Omental fat pad (tissue), 3 donors: ENCODE measurements at regions not wholly inside any gene's neighbourhood (a gene's known extent, or its start where the extent isn't known, plus 50 kb on each side); places are given as distances from the start of the nearest gene placed in this dataset.

Experiments used
- ATAC-seq: fragments of 150-250 bp; one replicate; pipeline ENCODE4 v1.9.1; 2016; ENCODE audit warnings: mild to moderate bottlenecking, moderate library complexity; ENCODE audit not compliant: low FRiP score
- DNase-seq: peaks from one replicate; pipeline ENCODE4 v3.0.0-alpha.2; 2019; ENCODE audit warnings: low spot score
- TF ChIP-seq, protein P1 (sequence below), 3 donors: fragments of 450-650 bp; IDR thresholded peaks; one replicate each; pipeline ENCODE4 v1.5.1; 2016 to 2017; ENCODE audit warnings: antibody characterized with exemption in 3 of 3, mild to moderate bottlenecking in 3 of 3, moderate library complexity in 2 of 3

DNA sequence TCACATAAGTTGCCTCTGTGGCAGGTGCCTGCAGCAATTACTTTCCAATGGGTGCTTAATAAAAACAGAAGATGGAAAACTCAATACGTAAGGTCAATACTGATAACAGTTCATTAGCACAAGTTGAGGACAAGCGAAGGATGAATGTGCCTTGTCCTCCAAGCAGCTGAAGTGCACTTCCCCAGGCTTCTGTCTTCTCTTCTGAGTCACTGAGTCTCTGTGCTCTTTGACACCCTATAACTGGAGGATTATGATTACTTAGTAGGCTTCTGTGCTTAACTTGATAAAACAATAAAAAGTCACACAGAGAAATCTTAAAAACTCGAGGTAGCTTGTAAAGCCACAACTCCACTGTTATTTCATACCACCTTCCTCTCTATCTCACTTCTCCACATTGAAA is 216.6 kb upstream of the ADCY2 start:
- no peak for ATAC-seq

DNA sequence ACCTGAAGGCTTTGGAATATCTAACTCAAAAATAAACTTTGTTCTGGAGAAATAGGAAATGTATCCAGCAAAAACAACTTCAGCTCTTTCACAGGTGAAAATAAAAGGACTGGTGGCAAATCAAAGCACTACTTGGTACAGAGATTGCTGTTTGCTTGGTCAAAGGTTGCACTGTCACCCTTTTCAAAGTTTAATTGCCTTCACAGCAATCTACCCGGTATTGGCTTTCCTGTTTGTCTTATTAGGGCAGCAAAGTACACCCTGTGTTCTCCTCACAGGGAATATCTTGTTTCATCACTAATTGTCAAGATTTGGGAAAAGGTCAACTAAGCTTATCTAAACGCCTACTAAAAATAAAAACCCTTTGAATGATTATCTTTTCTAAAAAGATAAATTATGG is 214.1 kb upstream of the ADCY2 start:
- DNase-seq (no peak), ATAC-seq (no peak)
- TF ChIP-seq, protein P1, sequence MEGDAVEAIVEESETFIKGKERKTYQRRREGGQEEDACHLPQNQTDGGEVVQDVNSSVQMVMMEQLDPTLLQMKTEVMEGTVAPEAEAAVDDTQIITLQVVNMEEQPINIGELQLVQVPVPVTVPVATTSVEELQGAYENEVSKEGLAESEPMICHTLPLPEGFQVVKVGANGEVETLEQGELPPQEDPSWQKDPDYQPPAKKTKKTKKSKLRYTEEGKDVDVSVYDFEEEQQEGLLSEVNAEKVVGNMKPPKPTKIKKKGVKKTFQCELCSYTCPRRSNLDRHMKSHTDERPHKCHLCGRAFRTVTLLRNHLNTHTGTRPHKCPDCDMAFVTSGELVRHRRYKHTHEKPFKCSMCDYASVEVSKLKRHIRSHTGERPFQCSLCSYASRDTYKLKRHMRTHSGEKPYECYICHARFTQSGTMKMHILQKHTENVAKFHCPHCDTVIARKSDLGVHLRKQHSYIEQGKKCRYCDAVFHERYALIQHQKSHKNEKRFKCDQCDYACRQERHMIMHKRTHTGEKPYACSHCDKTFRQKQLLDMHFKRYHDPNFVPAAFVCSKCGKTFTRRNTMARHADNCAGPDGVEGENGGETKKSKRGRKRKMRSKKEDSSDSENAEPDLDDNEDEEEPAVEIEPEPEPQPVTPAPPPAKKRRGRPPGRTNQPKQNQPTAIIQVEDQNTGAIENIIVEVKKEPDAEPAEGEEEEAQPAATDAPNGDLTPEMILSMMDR (IDR thresholded peaks at IDR 0.05) = no peak

More for the DNA sequence above, 216.6 kb upstream of the ADCY2 start:
- no peak for DNase-seq
- TF ChIP-seq, protein P1 (IDR thresholded peaks at IDR 0.05) = no peak

DNA sequence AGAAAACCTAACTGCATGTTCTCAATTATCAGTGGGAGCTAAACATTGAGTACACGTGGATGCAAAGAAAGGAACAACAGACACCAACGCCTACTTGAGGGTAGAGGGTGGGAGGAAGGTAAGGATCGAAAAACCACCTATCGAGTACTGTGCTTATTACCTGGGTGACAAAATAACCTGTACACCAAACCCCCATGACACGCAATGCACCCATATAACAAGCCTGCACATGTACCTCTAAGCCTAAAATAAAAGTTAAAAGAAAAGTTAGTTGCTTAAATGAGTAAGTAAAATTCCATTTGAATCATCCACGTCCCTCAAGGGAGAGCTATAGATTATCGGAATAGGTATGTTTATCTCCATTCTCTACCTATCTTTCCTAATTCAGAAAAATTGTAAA is 210.2 kb upstream of the ADCY2 start:
- no peak for DNase-seq
- ATAC-seq = no peak
- TF ChIP-seq, protein P1 (IDR thresholded peaks at IDR 0.05) = no peak

DNA sequence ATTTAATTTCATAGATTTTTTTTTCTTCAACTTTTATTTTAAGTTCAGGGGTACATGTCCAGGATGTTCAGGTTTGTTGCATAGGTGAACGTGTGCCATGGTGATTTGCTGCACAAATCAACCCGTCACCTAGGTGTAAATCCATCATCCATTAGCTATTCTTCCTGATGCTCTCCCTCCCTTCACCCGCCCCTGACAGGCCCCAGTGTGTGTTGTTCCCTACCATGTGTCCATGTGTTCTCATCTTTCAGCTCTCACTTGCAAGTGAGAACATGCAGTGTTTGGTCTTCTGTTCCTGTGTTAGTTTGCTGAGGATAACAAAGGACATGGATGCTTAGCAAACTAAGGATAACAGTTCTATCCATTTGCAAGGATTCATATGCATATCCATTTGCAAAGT is 209.1 kb upstream of the ADCY2 start:
- DNase-seq (no peak), ATAC-seq (no peak)
- TF ChIP-seq, protein P1 (IDR thresholded peaks at IDR 0.05) = no peak

DNA sequence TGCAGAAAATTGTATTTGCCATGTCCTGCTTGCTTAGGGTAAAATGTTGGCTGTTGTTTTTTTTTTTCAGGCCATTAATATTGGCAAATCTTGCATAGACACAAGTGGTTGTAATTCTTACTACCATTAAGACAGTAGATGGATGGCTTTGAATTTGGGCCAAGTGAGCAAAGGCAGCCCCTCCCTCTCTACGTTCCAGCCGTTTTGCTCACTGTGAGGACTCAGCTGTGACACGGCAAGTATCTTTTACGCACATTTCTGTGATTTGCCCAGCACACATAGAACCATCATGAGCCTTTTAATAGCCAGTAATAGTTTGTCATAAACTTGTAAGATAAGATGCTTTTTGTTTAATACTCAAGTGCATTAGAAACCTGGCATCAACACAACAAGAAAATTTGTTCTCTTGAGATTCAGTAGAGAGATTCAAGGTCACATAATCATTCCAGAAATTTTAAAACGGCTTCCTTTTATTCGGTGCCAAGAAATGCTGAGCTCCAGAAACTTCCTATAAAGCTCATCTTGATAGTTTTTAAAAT is 205.2 kb upstream of the ADCY2 start:
- DNase-seq = no peak
- TF ChIP-seq, protein P1 (IDR thresholded peaks at IDR 0.05) = no peak
- ATAC-seq = no peak

DNA sequence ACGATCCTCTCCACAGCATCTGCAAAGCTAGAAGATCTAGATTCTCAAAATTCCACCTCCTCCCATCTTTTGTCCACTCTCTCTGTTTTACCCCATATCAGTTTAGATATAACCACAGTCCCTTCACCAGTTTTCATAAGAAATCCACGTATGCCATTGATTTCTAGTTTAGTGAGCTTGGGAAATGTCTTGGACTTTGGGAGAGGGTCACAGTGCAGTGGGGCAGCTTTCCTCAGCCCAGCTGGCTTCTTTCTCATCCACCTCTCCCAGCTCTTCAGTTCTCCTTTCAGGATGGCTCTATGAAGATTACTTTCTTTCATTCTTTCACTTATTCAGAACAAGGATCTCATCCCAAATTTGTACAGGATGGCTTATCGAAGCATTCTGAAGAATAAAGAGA is 203.9 kb upstream of the ADCY2 start:
- no peak for ATAC-seq
- TF ChIP-seq, protein P1 (IDR thresholded peaks at IDR 0.05) = no peak
- no peak for DNase-seq

DNA sequence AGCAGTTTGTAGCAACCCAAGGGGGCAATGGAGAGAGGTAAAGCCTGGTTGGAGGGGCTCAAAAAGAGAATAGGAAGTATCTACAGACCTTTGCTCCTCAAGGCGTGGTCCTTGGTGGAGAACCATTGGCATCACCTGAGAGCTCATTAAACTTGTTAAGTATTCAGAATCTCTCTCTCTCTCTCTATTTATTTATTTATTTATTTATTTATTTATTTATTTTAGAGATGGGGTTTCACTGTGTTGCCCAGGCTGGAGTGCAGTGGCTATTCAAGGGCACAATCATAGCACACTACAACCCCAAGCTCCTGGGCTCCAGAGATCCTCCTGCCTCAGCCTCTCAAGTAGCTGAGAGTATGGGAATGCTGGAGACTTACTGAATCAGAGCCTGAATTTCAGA is 193.1 kb upstream of the ADCY2 start:
- no peak for ATAC-seq
- TF ChIP-seq, protein P1 (IDR thresholded peaks at IDR 0.05) = no peak
- DNase-seq = no peak
